ENCODE measurements at regions not wholly inside any gene's neighbourhood (a gene's known extent, or its start where the extent isn't known, plus 50 kb on each side); places are given as distances from the start of the nearest gene placed in this dataset.
A peak's percentile ranks its signal among the peaks of the same experiment; 100 is the strongest.

DNA sequence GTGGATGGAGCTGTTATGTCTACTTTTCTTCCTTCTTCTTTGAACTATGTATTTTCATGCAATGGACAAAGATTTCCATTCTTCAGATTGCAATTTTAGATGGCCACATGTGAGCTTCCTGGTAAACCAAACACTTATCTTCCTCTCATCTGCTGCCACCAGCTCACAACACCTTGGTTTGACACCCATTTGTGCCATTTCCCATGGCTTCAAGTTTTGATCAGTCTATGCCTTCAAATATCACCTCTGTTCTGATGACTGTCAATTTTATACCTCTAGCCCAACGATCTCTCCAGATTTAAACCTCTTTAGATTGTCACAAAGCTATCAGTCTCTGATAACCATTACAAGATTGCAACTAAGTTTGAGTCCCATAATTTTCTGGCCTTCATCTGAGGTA, 147.2 kb downstream of the TMEM38B start:
- no peak overlapping the region for H3K27ac ChIP-seq (ENCODE audit: low read length)
- H2AFZ ChIP-seq (ENCODE audit: low read depth, low read length): no peak overlapping the region
- TF ChIP-seq TAF1 (IDR thresholded peaks at IDR 0.05; ENCODE audit: low read depth) (no peak), SMC3 (conservative IDR thresholded peaks at IDR 0.05; ENCODE audit: poor library complexity) (no peak), POLR2AphosphoS5 (IDR thresholded peaks at IDR 0.05) (no peak), EP300 (conservative IDR thresholded peaks at IDR 0.05; ENCODE audit: poor library complexity, severe bottlenecking) (no peak), MXI1 (conservative IDR thresholded peaks at IDR 0.05; ENCODE audit: poor library complexity, severe bottlenecking) (no peak), RAD21 (conservative IDR thresholded peaks at IDR 0.05) (no peak), EZH2 (IDR thresholded peaks at IDR 0.05; ENCODE audit: borderline replicate concordance, insufficient read depth, low read length, poor library complexity, severe bottlenecking) (no peak), REST (IDR thresholded peaks at IDR 0.05; ENCODE audit: borderline replicate concordance) (no peak)
- TF ChIP-seq, protein P1, sequence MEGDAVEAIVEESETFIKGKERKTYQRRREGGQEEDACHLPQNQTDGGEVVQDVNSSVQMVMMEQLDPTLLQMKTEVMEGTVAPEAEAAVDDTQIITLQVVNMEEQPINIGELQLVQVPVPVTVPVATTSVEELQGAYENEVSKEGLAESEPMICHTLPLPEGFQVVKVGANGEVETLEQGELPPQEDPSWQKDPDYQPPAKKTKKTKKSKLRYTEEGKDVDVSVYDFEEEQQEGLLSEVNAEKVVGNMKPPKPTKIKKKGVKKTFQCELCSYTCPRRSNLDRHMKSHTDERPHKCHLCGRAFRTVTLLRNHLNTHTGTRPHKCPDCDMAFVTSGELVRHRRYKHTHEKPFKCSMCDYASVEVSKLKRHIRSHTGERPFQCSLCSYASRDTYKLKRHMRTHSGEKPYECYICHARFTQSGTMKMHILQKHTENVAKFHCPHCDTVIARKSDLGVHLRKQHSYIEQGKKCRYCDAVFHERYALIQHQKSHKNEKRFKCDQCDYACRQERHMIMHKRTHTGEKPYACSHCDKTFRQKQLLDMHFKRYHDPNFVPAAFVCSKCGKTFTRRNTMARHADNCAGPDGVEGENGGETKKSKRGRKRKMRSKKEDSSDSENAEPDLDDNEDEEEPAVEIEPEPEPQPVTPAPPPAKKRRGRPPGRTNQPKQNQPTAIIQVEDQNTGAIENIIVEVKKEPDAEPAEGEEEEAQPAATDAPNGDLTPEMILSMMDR (IDR thresholded peaks at IDR 0.05; ENCODE audit: poor library complexity, severe bottlenecking): no peak
- H3K9ac ChIP-seq (ENCODE audit: low read length): no peak overlapping the region
- no peaks in the 10 kb centered on the region for H3K9me2 ChIP-seq (ENCODE audit: insufficient read depth, low read length)
- no peak overlapping the region for H3K4me2 ChIP-seq (ENCODE audit: low read length)
- H3K79me2 ChIP-seq (replicated peaks; ENCODE audit: insufficient read depth, low read length): no peaks in the 10 kb centered on the region
- no peaks in the 10 kb centered on the region for H3K9me3 ChIP-seq (ENCODE audit: low read length)
- no peaks in the 10 kb centered on the region for H3K27me3 ChIP-seq (ENCODE audit: insufficient read depth, low read depth, low read length)
- no peaks in the 10 kb centered on the region for H3K36me3 ChIP-seq (ENCODE audit: insufficient read depth, low read length)
- H4K20me1 ChIP-seq (ENCODE audit: insufficient read depth): no peaks in the 10 kb centered on the region
- H3K4me3 ChIP-seq (ENCODE audit: low read length): no peak overlapping the region
- H3F3A ChIP-seq (ENCODE audit: insufficient read depth, low read length, poor library complexity, severe bottlenecking): no peaks in the 10 kb centered on the region

DNA sequence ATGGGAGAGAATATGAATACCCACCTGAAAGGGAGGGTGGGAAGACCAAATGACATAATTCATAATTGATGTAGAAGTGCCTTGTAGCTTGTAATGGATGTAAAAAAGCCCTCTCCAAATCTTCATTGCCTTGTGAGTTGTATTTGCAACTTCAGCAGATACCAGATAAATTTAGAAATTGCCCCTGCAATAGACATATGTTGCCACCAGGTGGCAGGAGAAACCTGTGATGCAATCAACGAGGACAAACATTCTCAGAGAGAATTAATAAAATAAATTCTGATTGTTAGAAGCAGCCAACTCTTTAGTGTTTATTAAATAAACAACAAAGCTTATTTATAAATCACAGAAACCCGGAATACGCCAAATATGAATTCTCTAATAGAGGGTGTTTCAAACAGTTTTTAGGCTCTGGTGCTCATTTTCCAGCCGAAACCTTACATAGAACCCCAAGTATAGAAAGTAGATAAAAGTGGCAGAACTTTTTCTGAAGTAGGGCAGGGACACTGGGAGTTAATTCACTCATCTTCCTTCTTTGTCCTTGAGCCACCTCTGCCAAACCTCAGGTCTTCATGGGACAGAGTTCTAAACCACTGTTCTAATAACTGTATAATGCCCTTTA, 147.8 kb downstream of the TMEM38B start:
- H3K4me3 ChIP-seq (ENCODE audit: low read length): no peak overlapping the region
- H3F3A ChIP-seq (ENCODE audit: insufficient read depth, low read length, poor library complexity, severe bottlenecking): no peaks in the 10 kb centered on the region
- no peaks in the 10 kb centered on the region for H3K79me2 ChIP-seq (replicated peaks; ENCODE audit: insufficient read depth, low read length)
- no peaks in the 10 kb centered on the region for H3K27me3 ChIP-seq (ENCODE audit: insufficient read depth, low read depth, low read length)
- TF ChIP-seq SMC3 (conservative IDR thresholded peaks at IDR 0.05; ENCODE audit: poor library complexity): peak; percentile 94
- TF ChIP-seq, protein P1 (IDR thresholded peaks at IDR 0.05; ENCODE audit: poor library complexity, severe bottlenecking): peak; percentile 83
- TF ChIP-seq REST (IDR thresholded peaks at IDR 0.05; ENCODE audit: borderline replicate concordance): no peak
- peak; percentile 90 for TF ChIP-seq RAD21 (conservative IDR thresholded peaks at IDR 0.05)
- no peaks in the 10 kb centered on the region for H3K9me2 ChIP-seq (ENCODE audit: insufficient read depth, low read length)
- H4K20me1 ChIP-seq (ENCODE audit: insufficient read depth): no peaks in the 10 kb centered on the region
- no peak overlapping the region for H3K27ac ChIP-seq (ENCODE audit: low read length)
- no peak overlapping the region for H3K9ac ChIP-seq (ENCODE audit: low read length)
- no peaks in the 10 kb centered on the region for H3K9me3 ChIP-seq (ENCODE audit: low read length)
- no peak overlapping the region for H3K4me2 ChIP-seq (ENCODE audit: low read length)
- no peak overlapping the region for H2AFZ ChIP-seq (ENCODE audit: low read depth, low read length)
- H3K36me3 ChIP-seq (ENCODE audit: insufficient read depth, low read length): no peaks in the 10 kb centered on the region

All from neural cell (in vitro differentiated cells).